ENCODE measurements at regions not wholly inside any gene's neighbourhood (a gene's known extent, or its start where the extent isn't known, plus 50 kb on each side); places are given as distances from the start of the nearest gene placed in this dataset.

GRCh38 chr2:7375901-7376300, 458.7 kb downstream of the RNF144A start:
- Histone ChIP-seq H3K9me3 (ENCODE audit: control insufficient read depth, low read length) (no peaks in the 10 kb centered on the region), H3K36me3 (ENCODE audit: control insufficient read depth, insufficient read depth, low read length) (no peaks in the 10 kb centered on the region), H3K4me3 (ENCODE audit: low read length) (no peak overlapping the region), H3K27ac (ENCODE audit: low read depth, low read length) (no peak overlapping the region), H3K4me1 (ENCODE audit: control insufficient read depth, insufficient read depth, low read length) (no peaks in the 10 kb centered on the region), H3K9ac (ENCODE audit: extremely low read depth, low read length, poor library complexity, severe bottlenecking) (no peak overlapping the region), H3K27me3 (ENCODE audit: control insufficient read depth, insufficient read depth, low read length, poor library complexity, severe bottlenecking) (no peaks in the 10 kb centered on the region)
- Mint-ChIP-seq H3K9me3 (no peaks in the 10 kb centered on the region), H3K27ac (no peak overlapping the region), H3K4me3 (no peak overlapping the region), H3K36me3 (ENCODE audit: low read depth) (no peaks in the 10 kb centered on the region), H3K4me1 (no peaks in the 10 kb centered on the region), H3K27me3 (ENCODE audit: insufficient read depth) (no peaks in the 10 kb centered on the region)
- TF ChIP-seq, protein P1, sequence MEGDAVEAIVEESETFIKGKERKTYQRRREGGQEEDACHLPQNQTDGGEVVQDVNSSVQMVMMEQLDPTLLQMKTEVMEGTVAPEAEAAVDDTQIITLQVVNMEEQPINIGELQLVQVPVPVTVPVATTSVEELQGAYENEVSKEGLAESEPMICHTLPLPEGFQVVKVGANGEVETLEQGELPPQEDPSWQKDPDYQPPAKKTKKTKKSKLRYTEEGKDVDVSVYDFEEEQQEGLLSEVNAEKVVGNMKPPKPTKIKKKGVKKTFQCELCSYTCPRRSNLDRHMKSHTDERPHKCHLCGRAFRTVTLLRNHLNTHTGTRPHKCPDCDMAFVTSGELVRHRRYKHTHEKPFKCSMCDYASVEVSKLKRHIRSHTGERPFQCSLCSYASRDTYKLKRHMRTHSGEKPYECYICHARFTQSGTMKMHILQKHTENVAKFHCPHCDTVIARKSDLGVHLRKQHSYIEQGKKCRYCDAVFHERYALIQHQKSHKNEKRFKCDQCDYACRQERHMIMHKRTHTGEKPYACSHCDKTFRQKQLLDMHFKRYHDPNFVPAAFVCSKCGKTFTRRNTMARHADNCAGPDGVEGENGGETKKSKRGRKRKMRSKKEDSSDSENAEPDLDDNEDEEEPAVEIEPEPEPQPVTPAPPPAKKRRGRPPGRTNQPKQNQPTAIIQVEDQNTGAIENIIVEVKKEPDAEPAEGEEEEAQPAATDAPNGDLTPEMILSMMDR (conservative IDR thresholded peaks at IDR 0.05): no peak
- no peak for DNase-seq

DNA sequence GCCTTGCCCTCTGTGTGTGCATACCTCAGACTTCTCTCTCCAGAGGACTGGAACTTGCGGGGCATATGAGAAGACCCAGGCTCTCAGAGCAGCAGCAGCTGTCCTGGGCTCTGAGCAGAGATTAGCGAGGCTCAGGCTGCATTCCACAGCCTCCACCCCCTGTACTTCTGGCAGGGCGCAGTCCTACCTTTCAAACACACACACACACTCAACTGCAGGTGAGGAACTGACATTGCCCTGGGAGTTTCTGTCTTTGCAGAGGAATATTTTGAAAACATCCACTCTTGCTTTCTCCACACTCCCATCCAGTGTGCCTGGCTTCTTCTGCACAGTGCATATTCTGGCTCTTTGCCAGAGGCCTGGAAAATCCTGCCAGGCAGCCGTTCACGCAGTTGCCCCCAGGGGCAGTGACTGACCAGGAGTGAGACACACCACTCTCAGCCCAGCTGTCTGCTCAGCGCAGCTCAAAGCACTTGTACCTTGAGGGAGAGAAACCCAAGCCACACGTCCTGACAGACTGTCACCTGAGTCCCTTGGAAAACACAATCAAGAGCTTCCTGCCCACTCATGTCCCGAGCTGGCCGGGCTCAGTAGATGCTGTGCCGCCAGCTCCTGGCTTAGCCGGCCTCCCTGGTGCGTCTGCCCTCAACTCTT, 460.8 kb downstream of the RNF144A start:
- H3K4me1 ChIP-seq (ENCODE audit: control insufficient read depth, insufficient read depth, low read length): no peaks in the 10 kb centered on the region
- DNase-seq: peak; percentile 59
- Mint-ChIP-seq H3K36me3 (ENCODE audit: low read depth) (no peaks in the 10 kb centered on the region), H3K9me3 (no peaks in the 10 kb centered on the region), H3K4me3 (no peak overlapping the region), H3K27me3 (ENCODE audit: insufficient read depth) (no peaks in the 10 kb centered on the region), H3K4me1 (no peaks in the 10 kb centered on the region), H3K27ac (no peak overlapping the region)
- H3K27ac ChIP-seq (ENCODE audit: low read depth, low read length): no peak overlapping the region
- no peaks in the 10 kb centered on the region for H3K27me3 ChIP-seq (ENCODE audit: control insufficient read depth, insufficient read depth, low read length, poor library complexity, severe bottlenecking)
- H3K9me3 ChIP-seq (ENCODE audit: control insufficient read depth, low read length): no peaks in the 10 kb centered on the region
- TF ChIP-seq, protein P1 (conservative IDR thresholded peaks at IDR 0.05): peak; percentile 45
- H3K4me3 ChIP-seq (ENCODE audit: low read length): no peak overlapping the region
- 91 to 94% methylated on average over 4 to 12 of the region's 12 CpGs for WGBS, 2 experiments (ENCODE audit: insufficient coverage in 1 of 2, insufficient read length in 1 of 2)
- H3K9ac ChIP-seq (ENCODE audit: extremely low read depth, low read length, poor library complexity, severe bottlenecking): no peak overlapping the region
- no peaks in the 10 kb centered on the region for H3K36me3 ChIP-seq (ENCODE audit: control insufficient read depth, insufficient read depth, low read length)

- Histone ChIP-seq H3K4me3 (ENCODE audit: low read length) (no peak overlapping the region), H3K9ac (ENCODE audit: extremely low read depth, low read length, poor library complexity, severe bottlenecking) (no peak overlapping the region), H3K36me3 (ENCODE audit: control insufficient read depth, insufficient read depth, low read length) (no peaks in the 10 kb centered on the region), H3K27me3 (ENCODE audit: control insufficient read depth, insufficient read depth, low read length, poor library complexity, severe bottlenecking) (no peaks in the 10 kb centered on the region), H3K27ac (ENCODE audit: low read depth, low read length) (no peak overlapping the region), H3K4me1 (ENCODE audit: control insufficient read depth, insufficient read depth, low read length) (no peaks in the 10 kb centered on the region), H3K9me3 (ENCODE audit: control insufficient read depth, low read length) (no peaks in the 10 kb centered on the region)
- no peaks in the 10 kb centered on the region for H3K36me3 Mint-ChIP-seq (ENCODE audit: low read depth)
- 94% methylated on average over 5 to 12 of the region's 12 CpGs for WGBS, 2 experiments (ENCODE audit: insufficient coverage in 1 of 2, insufficient read length in 1 of 2)
- H3K9me3 Mint-ChIP-seq: no peaks in the 10 kb centered on the region
- no peak for DNase-seq
- H3K27me3 Mint-ChIP-seq (ENCODE audit: insufficient read depth): no peaks in the 10 kb centered on the region
- no peaks in the 10 kb centered on the region for H3K4me1 Mint-ChIP-seq
- H3K27ac Mint-ChIP-seq: no peak overlapping the region
- H3K4me3 Mint-ChIP-seq: no peak overlapping the region
- TF ChIP-seq, protein P1 (conservative IDR thresholded peaks at IDR 0.05): no peak
These were observed 461.4 kb downstream of the RNF144A start for GRCh38 chr2:7378591-7378990.

All from endodermal cell (in vitro differentiated cells).